Stimulated activated naive B cell treated with anti-CD40 and anti-IgM and Interleukin-4, amounts not matched to agents 10 μg/mL and 1 μg/mL and 100 μg/mL, for 72 hours (primary cell): ENCODE measurements at regions not wholly inside any gene's neighbourhood (a gene's known extent, or its start where the extent isn't known, plus 50 kb on each side); places are given as distances from the start of the nearest gene placed in this dataset.

Experiments
- ATAC-seq, 2 donors: fragments of 150-1000 bp; cut with Tn5 transposase; replicated peaks; 2 replicates each; pipeline ENCODE4 v1.10.0; 2021; ENCODE audit warnings: moderate library complexity in 1 of 2
- DNase-seq: peaks from one replicate; pipeline ENCODE4 v3.0.0; 2021
- H3K27ac Mint-ChIP-seq: one replicate; pipeline ENCODE4 v1.8.0; 2022; ENCODE audit warnings: mild to moderate bottlenecking, mixed read lengths
- H3K27me3 Mint-ChIP-seq, 2 donors: one replicate each; pipeline ENCODE4 v1.8.0; 2022; ENCODE audit warnings: mixed read lengths in 2 of 2
- H3K36me3 Mint-ChIP-seq, 2 donors: one replicate each; pipeline ENCODE4 v1.8.0; 2022; ENCODE audit warnings: mixed read lengths in 2 of 2, mild to moderate bottlenecking in 1 of 2
- H3K4me1 Mint-ChIP-seq, 2 donors: one replicate each; pipeline ENCODE4 v1.8.0; 2022; ENCODE audit warnings: mixed read lengths in 2 of 2, mild to moderate bottlenecking in 1 of 2
- H3K4me3 Mint-ChIP-seq, 2 donors: one replicate each; pipeline ENCODE4 v1.8.0; 2022; ENCODE audit warnings: mild to moderate bottlenecking in 2 of 2, mixed read lengths in 2 of 2, moderate library complexity in 1 of 2
- H3K9me3 Mint-ChIP-seq, 2 donors: one replicate each; pipeline ENCODE4 v1.8.0; 2022; ENCODE audit warnings: mixed read lengths in 2 of 2, mild to moderate bottlenecking in 1 of 2

GRCh38 chr14:56501909-56502530, 77.6 kb upstream of the TMEM260 start:
- H3K27ac Mint-ChIP-seq: no peak overlapping the region
- no peaks in the 10 kb centered on the region for H3K4me1 Mint-ChIP-seq
- no peaks in the 10 kb centered on the region for H3K9me3 Mint-ChIP-seq
- ATAC-seq (no peak), DNase-seq (no peak)
- H3K4me3 Mint-ChIP-seq: no peak overlapping the region
- H3K27me3 Mint-ChIP-seq: peaks cover 14 to 38% of the 10 kb centered on the region in 2 donors
- H3K36me3 Mint-ChIP-seq: no peaks in the 10 kb centered on the region

- DNase-seq (no peak), ATAC-seq (no peak)
- Mint-ChIP-seq H3K27ac (no peak overlapping the region), H3K4me3 (no peak overlapping the region), H3K4me1 (no peaks in the 10 kb centered on the region), H3K27me3 (peaks cover 12 to 35% of the 10 kb centered on the region in 2 donors), H3K36me3 (no peaks in the 10 kb centered on the region), H3K9me3 (no peaks in the 10 kb centered on the region)
Measured at GRCh38 chr14:56505361-56505760, 74.2 kb upstream of the TMEM260 start.

GRCh38 chr14:56512521-56512920, 67.1 kb upstream of the TMEM260 start:
- Mint-ChIP-seq H3K4me1 (no peaks in the 10 kb centered on the region), H3K9me3 (peaks cover 0 to 2% of the 10 kb centered on the region in 2 donors), H3K27me3 (peaks cover 8 to 10% of the 10 kb centered on the region in 2 donors), H3K4me3 (no peak overlapping the region), H3K27ac (no peak overlapping the region), H3K36me3 (no peaks in the 10 kb centered on the region)
- ATAC-seq (no peak), DNase-seq (no peak)

GRCh38 chr14:56514663-56515371, 64.8 kb upstream of the TMEM260 start:
- no peak overlapping the region for H3K4me3 Mint-ChIP-seq
- H3K9me3 Mint-ChIP-seq: peaks cover 0 to 2% of the 10 kb centered on the region in 2 donors
- H3K27me3 Mint-ChIP-seq: peaks cover 8 to 10% of the 10 kb centered on the region in 2 donors
- no peaks in the 10 kb centered on the region for H3K4me1 Mint-ChIP-seq
- DNase-seq: no peak
- H3K36me3 Mint-ChIP-seq: no peaks in the 10 kb centered on the region
- H3K27ac Mint-ChIP-seq: no peak overlapping the region
- ATAC-seq: no peak

- Mint-ChIP-seq H3K4me3 (no peak overlapping the region), H3K9me3 (peaks cover 0 to 2% of the 10 kb centered on the region in 2 donors), H3K27me3 (peaks cover 8 to 10% of the 10 kb centered on the region in 2 donors), H3K27ac (no peak overlapping the region), H3K4me1 (no peaks in the 10 kb centered on the region), H3K36me3 (no peaks in the 10 kb centered on the region)
- no peak for DNase-seq
- ATAC-seq: no peak
Measured at GRCh38 chr14:56515739-56516138, 63.9 kb upstream of the TMEM260 start.

GRCh38 chr14:56522403-56522802, 57.2 kb upstream of the TMEM260 start:
- Mint-ChIP-seq H3K36me3 (no peaks in the 10 kb centered on the region), H3K27me3 (peaks cover 13 to 30% of the 10 kb centered on the region in 2 donors), H3K4me3 (no peak overlapping the region), H3K27ac (no peak overlapping the region), H3K4me1 (no peaks in the 10 kb centered on the region), H3K9me3 (no peaks in the 10 kb centered on the region)
- DNase-seq (no peak), ATAC-seq (no peak)

- ATAC-seq: no peak
- no peak for DNase-seq
- Mint-ChIP-seq H3K27ac (no peak overlapping the region), H3K9me3 (no peaks in the 10 kb centered on the region), H3K27me3 (peaks cover 15 to 33% of the 10 kb centered on the region in 2 donors), H3K36me3 (no peaks in the 10 kb centered on the region), H3K4me1 (no peaks in the 10 kb centered on the region), H3K4me3 (no peak overlapping the region)
Measured at GRCh38 chr14:56524971-56525677, 54.5 kb upstream of the TMEM260 start.

GRCh38 chr14:56528927-56529326, 50.7 kb upstream of the TMEM260 start:
- H3K36me3 Mint-ChIP-seq: no peaks in the 10 kb centered on the region
- H3K4me1 Mint-ChIP-seq: no peaks in the 10 kb centered on the region
- peaks cover 10 to 29% of the 10 kb centered on the region in 2 donors for H3K27me3 Mint-ChIP-seq
- H3K27ac Mint-ChIP-seq: no peak overlapping the region
- ATAC-seq (no peak), DNase-seq (no peak)
- H3K4me3 Mint-ChIP-seq: no peak overlapping the region
- no peaks in the 10 kb centered on the region for H3K9me3 Mint-ChIP-seq
